AG08395 (cell line): ENCODE measurements at regions not wholly inside any gene's neighbourhood (a gene's known extent, or its start where the extent isn't known, plus 50 kb on each side); places are given as distances from the start of the nearest gene placed in this dataset.
"Not testable (repeated sequence)": the region's sequence is repeated elsewhere in the genome, so short reads cannot be mapped to it uniquely, and the experiment has no call there.

Experiments
- DNase-seq: peaks from one replicate; pipeline ENCODE4 v3.0.0; 2012; ENCODE audit warnings: mixed read lengths, low spot score

GRCh38 chr4:111143510-111143909, 520.6 kb upstream of the PITX2 start:
- no peak for DNase-seq

GRCh38 chr4:111154934-111155333, 532.1 kb upstream of the PITX2 start:
- DNase-seq = no peak

GRCh38 chr4:111164556-111164955, 541.7 kb upstream of the PITX2 start:
- DNase-seq = not testable (repeated sequence)

GRCh38 chr4:111174331-111174730, 551.5 kb upstream of the PITX2 start:
- DNase-seq = no peak

GRCh38 chr4:111178231-111178630, 555.4 kb upstream of the PITX2 start:
- no peak for DNase-seq

- no peak for DNase-seq
These were observed 564.2 kb upstream of the PITX2 start for GRCh38 chr4:111187108-111187507.

GRCh38 chr4:111198446-111198845, 575.6 kb upstream of the PITX2 start:
- peak; percentile 5 for DNase-seq

- no peak for DNase-seq
These were observed 581.9 kb upstream of the PITX2 start for GRCh38 chr4:111204797-111205196.

GRCh38 chr4:111208970-111209369, 586.1 kb upstream of the PITX2 start:
- no peak for DNase-seq

GRCh38 chr4:111209706-111210105, 586.8 kb upstream of the PITX2 start:
- DNase-seq = no peak

GRCh38 chr4:111210595-111210994, 587.7 kb upstream of the PITX2 start:
- no peak for DNase-seq

- DNase-seq = peak; percentile 11
These were observed 590.7 kb upstream of the PITX2 start for GRCh38 chr4:111213531-111213930.

- no peak for DNase-seq
These were observed 591.5 kb upstream of the PITX2 start for GRCh38 chr4:111214371-111214770.

GRCh38 chr4:111215755-111216154, 592.9 kb upstream of the PITX2 start:
- no peak for DNase-seq

- no peak for DNase-seq
These were observed 593.9 kb upstream of the PITX2 start for GRCh38 chr4:111216791-111217190.

- no peak for DNase-seq
These were observed 598.5 kb upstream of the PITX2 start for GRCh38 chr4:111221371-111221770.

GRCh38 chr4:111228396-111228795, 605.5 kb upstream of the PITX2 start:
- peak; percentile 55 for DNase-seq

GRCh38 chr4:111228874-111229273, 606.0 kb upstream of the PITX2 start:
- DNase-seq = peak; percentile 41

GRCh38 chr4:111230265-111230664, 607.4 kb upstream of the PITX2 start:
- peak; percentile 17 for DNase-seq

- no peak for DNase-seq
These were observed 608.4 kb upstream of the PITX2 start for GRCh38 chr4:111231281-111231680.

- no peak for DNase-seq
These were observed 612.1 kb upstream of the PITX2 start for GRCh38 chr4:111234939-111235338.

- DNase-seq = no peak
These were observed 641.0 kb upstream of the PITX2 start for GRCh38 chr4:111263836-111264235.

GRCh38 chr4:111266937-111267336, 644.1 kb upstream of the PITX2 start:
- no peak for DNase-seq

GRCh38 chr4:111267786-111268185, 644.9 kb upstream of the PITX2 start:
- no peak for DNase-seq
